Liver (tissue), 8 donors: ENCODE measurements at regions not wholly inside any gene's neighbourhood (a gene's known extent, or its start where the extent isn't known, plus 50 kb on each side); places are given as distances from the start of the nearest gene placed in this dataset.

Source experiments
- DNase-seq: peaks from one replicate; pipeline ENCODE4 v3.0.0-alpha.2; 2017; ENCODE audit warnings: low spot score
- H3K27ac ChIP-seq, 2 donors: one replicate each; pipeline ENCODE4 v1.7.0; 2013; ENCODE audit warnings: inconsistent platforms in 2 of 2, low read length in 2 of 2, control low read depth in 1 of 2, low read depth in 1 of 2, mild to moderate bottlenecking in 1 of 2
- H3K27me3 ChIP-seq, 4 donors: one replicate each; pipeline versions ENCODE4 v1.6.1 to v1.7.0; 2013; ENCODE audit warnings: low read length in 3 of 4, inconsistent platforms in 1 of 4, mild to moderate bottlenecking in 1 of 4, moderate library complexity in 1 of 4; ENCODE audit not compliant: control insufficient read depth in 4 of 4, insufficient read depth in 4 of 4
- H3K36me3 ChIP-seq, 4 donors: one replicate each; pipeline versions ENCODE4 v1.6.1 to v1.7.0; 2013; ENCODE audit warnings: low read length in 3 of 4, mild to moderate bottlenecking in 3 of 4, low read depth in 1 of 4, moderate library complexity in 1 of 4; ENCODE audit not compliant: control insufficient read depth in 4 of 4, insufficient read depth in 3 of 4
- H3K4me1 ChIP-seq, 4 donors: one replicate each; pipeline versions ENCODE4 v1.6.1 to v1.7.0; 2013; ENCODE audit warnings: low read length in 3 of 4, mild to moderate bottlenecking in 3 of 4, moderate library complexity in 1 of 4; ENCODE audit not compliant: control insufficient read depth in 4 of 4, insufficient read depth in 4 of 4
- H3K4me3 ChIP-seq, 3 donors: one replicate each; pipeline versions ENCODE4 v1.6.1 to v1.7.0; 2013; ENCODE audit warnings: low read length in 3 of 3, control low read depth in 1 of 3, low read depth in 1 of 3, mild to moderate bottlenecking in 1 of 3
- H3K9ac ChIP-seq, 2 donors: one replicate each; pipeline ENCODE4 v1.7.0; 2013; ENCODE audit warnings: low read length in 2 of 2, mild to moderate bottlenecking in 2 of 2, moderate library complexity in 2 of 2, control low read depth in 1 of 2, low read depth in 1 of 2
- H3K9me3 ChIP-seq, 4 donors: one replicate each; pipeline versions ENCODE4 v1.6.1 to v1.7.0; 2013; ENCODE audit warnings: low read length in 3 of 4; ENCODE audit not compliant: control insufficient read depth in 4 of 4
- EGR1 ChIP-seq, 2 donors: IDR thresholded peaks; 2 replicates each; pipeline ENCODE4 v1.6.1; 2016 to 2018; ENCODE audit warnings: antibody characterized with exemption in 2 of 2, low read depth in 2 of 2
- FOXA1 ChIP-seq: IDR thresholded peaks from 2 replicates; pipeline ENCODE4 v1.6.1; 2016; ENCODE audit warnings: antibody characterized with exemption
- FOXA2 ChIP-seq: IDR thresholded peaks from 2 replicates; pipeline ENCODE4 v1.6.1; 2016; ENCODE audit warnings: antibody characterized with exemption
- GABPA ChIP-seq, 2 donors: IDR thresholded peaks in 1 of 2; conservative IDR thresholded peaks in 1 of 2; 2 replicates each; pipeline ENCODE4 v1.6.1; 2016; ENCODE audit warnings: antibody characterized with exemption in 2 of 2, mild to moderate bottlenecking in 1 of 2, moderate library complexity in 1 of 2
- HNF4A ChIP-seq, 2 donors: conservative IDR thresholded peaks; 2 replicates each; pipeline ENCODE4 v1.6.1; 2016; ENCODE audit warnings: antibody characterized with exemption in 2 of 2, mild to moderate bottlenecking in 2 of 2
- HNF4G ChIP-seq: IDR thresholded peaks from 2 replicates; pipeline ENCODE4 v1.6.1; 2016; ENCODE audit warnings: antibody characterized with exemption
- JUND ChIP-seq, 2 donors: IDR thresholded peaks; 2 replicates each; pipeline ENCODE4 v1.6.1; 2016; ENCODE audit warnings: antibody characterized with exemption in 2 of 2
- MAX ChIP-seq: IDR thresholded peaks from 2 replicates; pipeline ENCODE4 v1.6.1; 2016; ENCODE audit warnings: antibody characterized with exemption
- NR2F2 ChIP-seq: IDR thresholded peaks from 2 replicates; pipeline ENCODE4 v1.6.1; 2016; ENCODE audit warnings: antibody characterized with exemption
- RAD21 ChIP-seq, 2 donors: IDR thresholded peaks; 2 replicates each; pipeline ENCODE4 v1.6.1; 2016; ENCODE audit warnings: antibody characterized with exemption in 2 of 2, mild to moderate bottlenecking in 2 of 2
- RXRA ChIP-seq, 2 donors: IDR thresholded peaks; 2 replicates each; pipeline ENCODE4 v1.6.1; 2017 to 2018; ENCODE audit warnings: antibody characterized with exemption in 2 of 2, mild to moderate bottlenecking in 1 of 2
- SP1 ChIP-seq: IDR thresholded peaks from 2 replicates; pipeline ENCODE4 v1.6.1; 2018; ENCODE audit warnings: antibody characterized with exemption, mild to moderate bottlenecking
- TAF1 ChIP-seq: conservative IDR thresholded peaks from 2 replicates; pipeline ENCODE4 v1.6.1; 2016; ENCODE audit warnings: antibody characterized with exemption, mild to moderate bottlenecking
- YY1 ChIP-seq: IDR thresholded peaks from 2 replicates; pipeline ENCODE4 v1.6.1; 2016; ENCODE audit warnings: antibody characterized with exemption, mild to moderate bottlenecking
- ZBTB33 ChIP-seq: IDR thresholded peaks from 2 replicates; pipeline ENCODE4 v1.6.1; 2016; ENCODE audit warnings: antibody characterized with exemption
- WGBS: extraction: QIAGEN DNeasy Blood & Tissue Kit; methylation state at CpG from one replicate; pipeline ENCODE4 v1.1.7; 2013; 5-methylcytosine and 5-hydroxymethylcytosine counted together
- TF ChIP-seq, protein P1 (sequence below): IDR thresholded peaks from 2 replicates; pipeline ENCODE4 v1.6.1; 2016; ENCODE audit warnings: antibody characterized with exemption, mild to moderate bottlenecking
- TF ChIP-seq, protein P2 (sequence below): IDR thresholded peaks from 2 replicates; pipeline ENCODE4 v1.6.1; 2016; ENCODE audit warnings: antibody characterized with exemption
- TF ChIP-seq, protein P3 (sequence below): fragments of 150-350 bp; IDR thresholded peaks from 2 replicates; pipeline ENCODE4 v1.5.1; 2017; ENCODE audit warnings: improper control_type of control experiment, low read depth, low read length; ENCODE audit not compliant: missing input control
- donor health status: healthy.
- donor health status: healthy.
- donor health status: healthy.
- donor health status: healthy.
- donor health status: healthy.

- Histone ChIP-seq H3K4me3 (no peak overlapping the region), H3K36me3 (no peaks in the 10 kb centered on the region), H3K9ac (no peak overlapping the region), H3K27ac (no peak overlapping the region), H3K4me1 (no peaks in the 10 kb centered on the region), H3K9me3 (no peaks in the 10 kb centered on the region), H3K27me3 (no peaks in the 10 kb centered on the region)
- no peak for TF ChIP-seq SP1
- no peak for TF ChIP-seq TAF1
- whole genome bisulfite sequencing = 61% methylated on average over 5 of the region's 5 CpGs
- DNase-seq = no peak
These were observed 333.7 kb downstream of the HLX start for GRCh38 chr1:221212926-221213325.

GRCh38 chr1:221217029-221217428 is 337.8 kb downstream of the HLX start:
- Histone ChIP-seq H3K36me3 (no peaks in the 10 kb centered on the region), H3K4me1 (no peaks in the 10 kb centered on the region), H3K27ac (no peak overlapping the region), H3K27me3 (no peaks in the 10 kb centered on the region), H3K9me3 (no peaks in the 10 kb centered on the region), H3K9ac (no peak overlapping the region), H3K4me3 (no peak overlapping the region)
- TF ChIP-seq RXRA (IDR thresholded peaks at IDR 0.05) (no peak), EGR1 (IDR thresholded peaks at IDR 0.05; ENCODE audit: low read depth in 2 of 2) (no peak), FOXA1 (no peak), JUND (IDR thresholded peaks at IDR 0.05) (no peak), FOXA2 (no peak), HNF4A (conservative IDR thresholded peaks at IDR 0.05) (no peak), SP1 (no peak), HNF4G (no peak), MAX (no peak), ZBTB33 (no peak), YY1 (no peak), GABPA (IDR thresholded peaks at IDR 0.05 in 1 of 2, conservative IDR thresholded peaks at IDR 0.05 in 1 of 2) (no peak), RAD21 (IDR thresholded peaks at IDR 0.05) (no peak), TAF1 (no peak), NR2F2 (no peak)
- TF ChIP-seq, protein P1, sequence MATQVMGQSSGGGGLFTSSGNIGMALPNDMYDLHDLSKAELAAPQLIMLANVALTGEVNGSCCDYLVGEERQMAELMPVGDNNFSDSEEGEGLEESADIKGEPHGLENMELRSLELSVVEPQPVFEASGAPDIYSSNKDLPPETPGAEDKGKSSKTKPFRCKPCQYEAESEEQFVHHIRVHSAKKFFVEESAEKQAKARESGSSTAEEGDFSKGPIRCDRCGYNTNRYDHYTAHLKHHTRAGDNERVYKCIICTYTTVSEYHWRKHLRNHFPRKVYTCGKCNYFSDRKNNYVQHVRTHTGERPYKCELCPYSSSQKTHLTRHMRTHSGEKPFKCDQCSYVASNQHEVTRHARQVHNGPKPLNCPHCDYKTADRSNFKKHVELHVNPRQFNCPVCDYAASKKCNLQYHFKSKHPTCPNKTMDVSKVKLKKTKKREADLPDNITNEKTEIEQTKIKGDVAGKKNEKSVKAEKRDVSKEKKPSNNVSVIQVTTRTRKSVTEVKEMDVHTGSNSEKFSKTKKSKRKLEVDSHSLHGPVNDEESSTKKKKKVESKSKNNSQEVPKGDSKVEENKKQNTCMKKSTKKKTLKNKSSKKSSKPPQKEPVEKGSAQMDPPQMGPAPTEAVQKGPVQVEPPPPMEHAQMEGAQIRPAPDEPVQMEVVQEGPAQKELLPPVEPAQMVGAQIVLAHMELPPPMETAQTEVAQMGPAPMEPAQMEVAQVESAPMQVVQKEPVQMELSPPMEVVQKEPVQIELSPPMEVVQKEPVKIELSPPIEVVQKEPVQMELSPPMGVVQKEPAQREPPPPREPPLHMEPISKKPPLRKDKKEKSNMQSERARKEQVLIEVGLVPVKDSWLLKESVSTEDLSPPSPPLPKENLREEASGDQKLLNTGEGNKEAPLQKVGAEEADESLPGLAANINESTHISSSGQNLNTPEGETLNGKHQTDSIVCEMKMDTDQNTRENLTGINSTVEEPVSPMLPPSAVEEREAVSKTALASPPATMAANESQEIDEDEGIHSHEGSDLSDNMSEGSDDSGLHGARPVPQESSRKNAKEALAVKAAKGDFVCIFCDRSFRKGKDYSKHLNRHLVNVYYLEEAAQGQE = no peak
- TF ChIP-seq, protein P2, sequence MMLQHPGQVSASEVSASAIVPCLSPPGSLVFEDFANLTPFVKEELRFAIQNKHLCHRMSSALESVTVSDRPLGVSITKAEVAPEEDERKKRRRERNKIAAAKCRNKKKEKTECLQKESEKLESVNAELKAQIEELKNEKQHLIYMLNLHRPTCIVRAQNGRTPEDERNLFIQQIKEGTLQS = no peak
- TF ChIP-seq, protein P3, sequence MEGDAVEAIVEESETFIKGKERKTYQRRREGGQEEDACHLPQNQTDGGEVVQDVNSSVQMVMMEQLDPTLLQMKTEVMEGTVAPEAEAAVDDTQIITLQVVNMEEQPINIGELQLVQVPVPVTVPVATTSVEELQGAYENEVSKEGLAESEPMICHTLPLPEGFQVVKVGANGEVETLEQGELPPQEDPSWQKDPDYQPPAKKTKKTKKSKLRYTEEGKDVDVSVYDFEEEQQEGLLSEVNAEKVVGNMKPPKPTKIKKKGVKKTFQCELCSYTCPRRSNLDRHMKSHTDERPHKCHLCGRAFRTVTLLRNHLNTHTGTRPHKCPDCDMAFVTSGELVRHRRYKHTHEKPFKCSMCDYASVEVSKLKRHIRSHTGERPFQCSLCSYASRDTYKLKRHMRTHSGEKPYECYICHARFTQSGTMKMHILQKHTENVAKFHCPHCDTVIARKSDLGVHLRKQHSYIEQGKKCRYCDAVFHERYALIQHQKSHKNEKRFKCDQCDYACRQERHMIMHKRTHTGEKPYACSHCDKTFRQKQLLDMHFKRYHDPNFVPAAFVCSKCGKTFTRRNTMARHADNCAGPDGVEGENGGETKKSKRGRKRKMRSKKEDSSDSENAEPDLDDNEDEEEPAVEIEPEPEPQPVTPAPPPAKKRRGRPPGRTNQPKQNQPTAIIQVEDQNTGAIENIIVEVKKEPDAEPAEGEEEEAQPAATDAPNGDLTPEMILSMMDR = no peak
- WGBS = 44% methylated on average over 3 of the region's 3 CpGs
- no peak for DNase-seq
